ENCODE measurements at regions not wholly inside any gene's neighbourhood (a gene's known extent, or its start where the extent isn't known, plus 50 kb on each side); places are given as distances from the start of the nearest gene placed in this dataset.

DNA sequence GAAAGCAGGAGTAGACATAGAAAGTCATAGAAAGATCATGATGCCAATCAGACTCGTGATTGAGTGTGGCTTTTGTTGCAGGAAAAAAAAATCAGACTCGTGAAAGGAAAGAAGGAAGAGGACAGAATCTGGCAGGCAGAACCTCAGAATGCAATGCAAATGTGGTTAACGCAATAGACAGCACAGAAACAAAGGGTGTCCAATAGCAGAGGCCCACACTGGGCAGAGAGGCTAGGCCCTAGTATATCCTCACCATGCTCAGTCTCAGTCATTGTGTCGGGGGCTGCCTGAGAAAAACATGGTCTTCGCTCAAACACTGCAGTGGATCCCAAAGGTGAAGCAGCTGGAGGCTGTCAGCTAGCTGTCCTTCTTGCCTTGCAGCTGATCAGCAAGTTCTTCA lies 102.8 kb upstream of the MAOA start (continued):
- TF ChIP-seq, protein P1, sequence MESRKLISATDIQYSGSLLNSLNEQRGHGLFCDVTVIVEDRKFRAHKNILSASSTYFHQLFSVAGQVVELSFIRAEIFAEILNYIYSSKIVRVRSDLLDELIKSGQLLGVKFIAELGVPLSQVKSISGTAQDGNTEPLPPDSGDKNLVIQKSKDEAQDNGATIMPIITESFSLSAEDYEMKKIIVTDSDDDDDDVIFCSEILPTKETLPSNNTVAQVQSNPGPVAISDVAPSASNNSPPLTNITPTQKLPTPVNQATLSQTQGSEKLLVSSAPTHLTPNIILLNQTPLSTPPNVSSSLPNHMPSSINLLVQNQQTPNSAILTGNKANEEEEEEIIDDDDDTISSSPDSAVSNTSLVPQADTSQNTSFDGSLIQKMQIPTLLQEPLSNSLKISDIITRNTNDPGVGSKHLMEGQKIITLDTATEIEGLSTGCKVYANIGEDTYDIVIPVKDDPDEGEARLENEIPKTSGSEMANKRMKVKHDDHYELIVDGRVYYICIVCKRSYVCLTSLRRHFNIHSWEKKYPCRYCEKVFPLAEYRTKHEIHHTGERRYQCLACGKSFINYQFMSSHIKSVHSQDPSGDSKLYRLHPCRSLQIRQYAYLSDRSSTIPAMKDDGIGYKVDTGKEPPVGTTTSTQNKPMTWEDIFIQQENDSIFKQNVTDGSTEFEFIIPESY (IDR thresholded peaks at IDR 0.05): no peak

DNA sequence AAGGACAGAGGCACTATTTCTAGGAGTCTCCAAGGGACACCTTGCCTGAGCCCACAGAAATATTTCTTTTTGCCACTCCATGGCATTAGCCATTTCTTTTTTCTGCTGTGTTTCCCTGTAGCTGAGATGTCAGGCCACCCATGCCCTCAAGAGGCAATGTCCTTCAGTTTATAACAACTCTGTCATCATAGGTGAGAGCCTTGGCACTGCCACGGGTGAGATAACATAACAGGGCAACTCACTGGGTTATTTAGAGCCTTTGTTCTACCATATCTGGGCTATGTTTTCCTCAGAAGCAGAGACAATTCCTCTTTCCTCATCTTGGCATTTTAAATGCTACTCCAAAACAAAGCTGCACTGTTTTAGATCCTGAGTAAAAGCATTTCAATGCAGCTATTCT lies 99.9 kb upstream of the MAOA start:
- DNase-seq (ENCODE audit: low spot score): no peak
- 29% methylated on average over 1 of the region's 1 CpG for WGBS

DNA sequence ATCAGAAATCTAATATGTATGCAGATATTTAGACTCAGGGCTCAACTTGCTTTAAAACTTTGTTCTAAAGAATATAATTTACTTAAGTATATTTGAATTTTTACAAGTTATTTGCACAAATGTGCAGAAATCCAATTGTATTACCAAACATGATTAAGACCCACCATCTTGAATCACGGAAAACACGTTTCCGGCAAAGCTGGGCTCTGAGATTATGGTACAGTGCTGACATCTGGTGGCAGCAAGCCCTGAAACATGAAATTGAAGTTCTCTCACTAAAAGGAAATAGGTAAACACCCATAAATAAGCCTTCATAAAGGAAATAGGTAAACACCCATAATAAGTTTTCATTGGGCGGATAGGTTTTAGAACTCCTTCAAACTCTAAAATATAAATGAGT lies 98.3 kb upstream of the MAOA start:
- H3K27me3 ChIP-seq (ENCODE audit: control insufficient read depth in 4 of 4, insufficient read depth in 4 of 4, low read length in 3 of 4): peaks cover 0 to 6% (median 0%) of the 10 kb centered on the region in 4 donors
- peaks cover 0 to 2% (median 0%) of the 10 kb centered on the region in 4 donors for H3K4me1 ChIP-seq (ENCODE audit: control insufficient read depth in 4 of 4, insufficient read depth in 4 of 4, low read length in 3 of 4)
- no peaks in the 10 kb centered on the region for H3K36me3 ChIP-seq (ENCODE audit: control insufficient read depth in 4 of 4, insufficient read depth in 3 of 4, low read depth in 1 of 4, low read length in 3 of 4)
- H3K27ac ChIP-seq (ENCODE audit: low read depth in 1 of 2, low read length in 2 of 2): no peak overlapping the region
- H3K9ac ChIP-seq (ENCODE audit: low read depth in 1 of 2, low read length in 2 of 2): no peak overlapping the region
- no peak for DNase-seq (ENCODE audit: low spot score)
- H3K4me3 ChIP-seq (ENCODE audit: low read depth in 1 of 3, low read length in 3 of 3): no peak overlapping the region
- H3K9me3 ChIP-seq (ENCODE audit: control insufficient read depth in 4 of 4, low read length in 3 of 4): no peaks in the 10 kb centered on the region
- 6% methylated on average over 4 of the region's 4 CpGs for WGBS
- TF ChIP-seq JUND (IDR thresholded peaks at IDR 0.05): no peak
- peak; percentile 13 for TF ChIP-seq ATF3 (IDR thresholded peaks at IDR 0.05)
- TF ChIP-seq RAD21 (IDR thresholded peaks at IDR 0.05): peak; percentile 78 to 94
- TF ChIP-seq YY1 (IDR thresholded peaks at IDR 0.05): peak; percentile 77
- TF ChIP-seq CTCF (IDR thresholded peaks at IDR 0.05; ENCODE audit: low read depth, low read length, missing input control): peak; percentile 62

More for the DNA sequence above, 99.9 kb upstream of the MAOA start:
- H3K27ac ChIP-seq (ENCODE audit: low read depth in 1 of 2, low read length in 2 of 2): no peak overlapping the region
- H3K9ac ChIP-seq (ENCODE audit: low read depth in 1 of 2, low read length in 2 of 2): no peak overlapping the region
- peaks cover 0 to 2% (median 0%) of the 10 kb centered on the region in 4 donors for H3K4me1 ChIP-seq (ENCODE audit: control insufficient read depth in 4 of 4, insufficient read depth in 4 of 4, low read length in 3 of 4)
- H3K9me3 ChIP-seq (ENCODE audit: control insufficient read depth in 4 of 4, low read length in 3 of 4): no peaks in the 10 kb centered on the region
- H3K4me3 ChIP-seq (ENCODE audit: low read depth in 1 of 3, low read length in 3 of 3): no peak overlapping the region
- peaks cover 0 to 7% (median 0%) of the 10 kb centered on the region in 4 donors for H3K27me3 ChIP-seq (ENCODE audit: control insufficient read depth in 4 of 4, insufficient read depth in 4 of 4, low read length in 3 of 4)
- TF ChIP-seq YY1 (IDR thresholded peaks at IDR 0.05): no peak
- no peaks in the 10 kb centered on the region for H3K36me3 ChIP-seq (ENCODE audit: control insufficient read depth in 4 of 4, insufficient read depth in 3 of 4, low read depth in 1 of 4, low read length in 3 of 4)

DNA sequence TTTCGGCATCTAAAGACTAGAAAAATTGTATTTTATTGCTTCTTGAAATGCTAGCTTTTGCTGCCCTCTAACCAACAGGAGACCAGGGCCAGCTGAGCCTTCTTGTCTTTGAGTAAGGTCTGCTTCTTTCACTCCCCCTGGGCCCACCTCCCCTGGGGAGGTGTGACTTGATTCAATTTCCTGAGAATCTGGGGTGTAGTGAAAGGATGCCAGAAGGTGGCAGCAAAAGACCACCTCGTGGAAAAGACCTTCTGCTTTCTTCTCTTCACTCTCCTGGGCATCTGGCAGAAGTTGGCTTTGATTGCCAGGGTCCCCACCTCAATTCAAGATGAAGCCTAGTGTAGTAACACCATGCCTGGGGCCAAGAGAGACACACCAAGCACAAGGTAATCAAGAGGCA lies 96.5 kb upstream of the MAOA start:
- DNase-seq (ENCODE audit: low spot score): peak; percentile 36
- Histone ChIP-seq H3K27ac (ENCODE audit: low read depth in 1 of 2, low read length in 2 of 2) (no peak overlapping the region), H3K9ac (ENCODE audit: low read depth in 1 of 2, low read length in 2 of 2) (no peak overlapping the region), H3K36me3 (ENCODE audit: control insufficient read depth in 4 of 4, insufficient read depth in 3 of 4, low read depth in 1 of 4, low read length in 3 of 4) (no peaks in the 10 kb centered on the region), H3K27me3 (ENCODE audit: control insufficient read depth in 4 of 4, insufficient read depth in 4 of 4, low read length in 3 of 4) (no peaks in the 10 kb centered on the region), H3K4me1 (ENCODE audit: control insufficient read depth in 4 of 4, insufficient read depth in 4 of 4, low read length in 3 of 4) (peaks cover 0 to 2% (median 0%) of the 10 kb centered on the region in 4 donors), H3K9me3 (ENCODE audit: control insufficient read depth in 4 of 4, low read length in 3 of 4) (no peaks in the 10 kb centered on the region), H3K4me3 (ENCODE audit: low read depth in 1 of 3, low read length in 3 of 3) (no peak overlapping the region)
- TF ChIP-seq RAD21 (IDR thresholded peaks at IDR 0.05) (peak; percentile 87 to 91), EGR1 (IDR thresholded peaks at IDR 0.05; ENCODE audit: low read depth in 2 of 2) (no peak), FOXA1 (IDR thresholded peaks at IDR 0.05) (no peak), CTCF (IDR thresholded peaks at IDR 0.05; ENCODE audit: low read depth, low read length, missing input control) (peak; percentile 57), HNF4G (IDR thresholded peaks at IDR 0.05) (no peak)
- WGBS: 46% methylated on average over 2 of the region's 2 CpGs

Data from liver (tissue), 8 donors.